Upper lobe of left lung (tissue), 6 donors: ENCODE measurements at regions not wholly inside any gene's neighbourhood (a gene's known extent, or its start where the extent isn't known, plus 50 kb on each side); places are given as distances from the start of the nearest gene placed in this dataset.
"Not testable (repeated sequence)": the region's sequence is repeated elsewhere in the genome, so short reads cannot be mapped to it uniquely, and the experiment has no call there.

Experiments
- ATAC-seq, 2 donors: fragments of 200-7000 bp; cut with Tn5 transposase; one replicate each; pipeline ENCODE4 v1.9.1; 2022; ENCODE audit warnings: mild to moderate bottlenecking in 2 of 2, moderate library complexity in 2 of 2; ENCODE audit not compliant: low FRiP score in 2 of 2
- DNase-seq, 2 donors: peaks; one replicate each; pipeline ENCODE4 v3.0.0-alpha.2; 2019 to 2020
- H3K27ac ChIP-seq, 4 donors: fragments of 200-600 bp; sonication (generic); one replicate each; pipeline ENCODE4 v1.5.1; 2016 to 2019
- H3K27me3 ChIP-seq, 4 donors: fragments of 200-600 bp; sonication (generic); one replicate each; pipeline ENCODE4 v1.5.1; 2017 to 2019
- H3K36me3 ChIP-seq, 4 donors: fragments of 200-600 bp; sonication (generic); one replicate each; pipeline ENCODE4 v1.5.1; 2016 to 2019
- H3K4me1 ChIP-seq, 4 donors: fragments of 200-600 bp; sonication (generic); one replicate each; pipeline ENCODE4 v1.5.1; 2018 to 2019
- H3K4me3 ChIP-seq, 4 donors: fragments of 200-600 bp; sonication (generic); one replicate each; pipeline ENCODE4 v1.5.1; 2017 to 2019; ENCODE audit warnings: mild to moderate bottlenecking in 2 of 4, moderate library complexity in 1 of 4
- H3K9me3 ChIP-seq, 4 donors: fragments of 200-600 bp; sonication (generic); one replicate each; pipeline ENCODE4 v1.5.1; 2018 to 2019
- WGBS, 2 donors: methylation state at CpG; one replicate each; pipeline ENCODE4 v1.1.5; 2017 to 2018; 5-methylcytosine and 5-hydroxymethylcytosine counted together
- donor health status: DM: no; HTN: no; CAD: no; lungs with moderate emphysema.
- donor health status: DM: no; HTN: yes; CAD: no; lungs with severe emphysema.

DNA sequence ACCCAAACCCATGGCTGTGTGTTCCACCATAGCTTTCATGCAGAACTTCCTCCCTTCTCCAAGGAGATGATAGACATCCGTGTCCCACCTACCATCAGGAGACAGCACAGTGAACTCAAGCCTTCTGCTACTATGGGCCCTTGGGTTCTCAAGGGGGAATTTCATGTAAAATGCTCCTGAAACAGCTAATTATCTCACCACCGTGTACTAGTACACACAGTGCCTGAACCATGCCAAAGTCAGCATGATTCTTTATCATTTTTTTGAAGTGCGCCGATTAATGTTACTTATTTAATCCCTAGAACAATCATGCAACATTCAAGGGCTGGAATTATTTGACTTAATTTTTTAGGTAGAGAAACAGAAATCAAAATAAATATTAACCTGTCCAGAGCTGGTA is 147.2 kb downstream of the PPIAL4A start:
- not testable (repeated sequence) for ATAC-seq, H3K4me3 ChIP-seq, H3K27ac ChIP-seq, H3K4me1 ChIP-seq, H3K36me3 ChIP-seq, DNase-seq, H3K9me3 ChIP-seq, H3K27me3 ChIP-seq
- no CpG with 5 or more reads among the region's 4 CpGs for WGBS, 2 donors

DNA sequence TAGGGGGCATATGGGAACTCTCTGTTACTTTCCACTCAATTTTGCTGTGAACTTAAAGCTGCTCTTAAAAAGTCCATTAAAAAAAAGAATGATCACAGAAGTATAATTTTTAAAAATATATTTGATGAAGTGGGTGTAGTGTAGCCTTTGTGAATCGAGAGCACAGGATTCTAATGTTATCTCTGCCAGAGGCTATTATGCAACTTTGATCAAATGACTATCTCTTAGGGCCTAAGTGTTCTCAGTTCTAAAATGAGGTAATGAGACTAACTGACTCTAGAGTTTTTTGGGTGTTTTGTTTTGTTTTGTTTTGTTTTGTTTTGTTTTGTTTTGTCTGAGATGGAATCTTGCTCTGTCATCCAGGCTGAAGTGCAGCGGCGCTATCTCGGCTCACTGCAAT is 143.2 kb downstream of the FAM72B start:
- H3K36me3 ChIP-seq, H3K4me3 ChIP-seq, H3K27ac ChIP-seq, H3K4me1 ChIP-seq, H3K27me3 ChIP-seq, DNase-seq, H3K9me3 ChIP-seq: not testable (repeated sequence)
- WGBS, 2 donors: 100% methylated on average over 3 of the region's 4 CpGs; no CpG with 5 or more reads in 1 of the 2 donors
- ATAC-seq: peak in 1 of 2 donors; percentile 78

DNA sequence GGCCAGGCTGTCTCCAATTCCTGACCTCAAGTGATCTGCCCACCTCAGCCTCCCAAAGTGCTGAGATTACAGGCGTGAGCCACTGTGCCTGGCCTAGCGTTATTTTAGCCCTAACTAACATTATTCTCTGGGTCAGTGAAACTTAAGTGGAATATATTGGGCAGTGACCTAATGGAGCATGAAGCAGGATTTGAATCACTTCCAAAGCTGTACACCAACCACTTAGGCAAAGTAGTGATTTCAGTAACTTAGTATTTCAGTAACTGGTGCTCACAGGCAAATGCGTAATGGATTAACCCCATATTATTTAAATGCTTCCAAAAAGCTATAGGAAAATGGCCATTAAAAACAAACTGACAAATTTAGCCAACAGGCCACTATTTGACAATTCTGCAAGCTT is 142.6 kb downstream of the FAM72B start:
- not testable (repeated sequence) for DNase-seq, H3K4me3 ChIP-seq, H3K4me1 ChIP-seq, H3K27me3 ChIP-seq, H3K9me3 ChIP-seq, ATAC-seq, H3K27ac ChIP-seq, H3K36me3 ChIP-seq
- 91 to 92% methylated on average over 1 to 3 of the region's 3 CpGs for WGBS, 2 donors

DNA sequence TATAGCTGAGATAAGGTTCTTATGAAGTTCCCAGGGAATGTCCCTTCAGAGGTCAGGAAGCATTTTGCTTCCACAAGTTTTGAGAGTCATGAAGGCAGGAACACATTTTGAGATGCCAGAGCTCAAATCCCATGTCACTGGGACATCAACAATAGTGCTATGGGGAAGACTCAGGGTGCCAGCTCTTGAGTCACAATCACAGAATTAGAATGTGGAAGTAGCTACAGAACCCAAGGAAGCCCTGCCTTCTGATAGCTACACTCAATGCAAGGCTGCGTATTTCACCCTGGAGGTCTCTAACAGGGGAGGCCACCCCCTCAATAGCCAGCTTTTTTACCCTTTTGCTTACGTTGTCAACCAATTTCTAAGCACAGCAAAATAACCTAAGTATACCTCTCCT is 141.3 kb downstream of the FAM72B start:
- ATAC-seq: peak in 1 of 2 donors; percentile 63
- DNase-seq: not testable (repeated sequence)
- WGBS, 2 donors: 83 to 88% methylated on average over 2 of the region's 2 CpGs

DNA sequence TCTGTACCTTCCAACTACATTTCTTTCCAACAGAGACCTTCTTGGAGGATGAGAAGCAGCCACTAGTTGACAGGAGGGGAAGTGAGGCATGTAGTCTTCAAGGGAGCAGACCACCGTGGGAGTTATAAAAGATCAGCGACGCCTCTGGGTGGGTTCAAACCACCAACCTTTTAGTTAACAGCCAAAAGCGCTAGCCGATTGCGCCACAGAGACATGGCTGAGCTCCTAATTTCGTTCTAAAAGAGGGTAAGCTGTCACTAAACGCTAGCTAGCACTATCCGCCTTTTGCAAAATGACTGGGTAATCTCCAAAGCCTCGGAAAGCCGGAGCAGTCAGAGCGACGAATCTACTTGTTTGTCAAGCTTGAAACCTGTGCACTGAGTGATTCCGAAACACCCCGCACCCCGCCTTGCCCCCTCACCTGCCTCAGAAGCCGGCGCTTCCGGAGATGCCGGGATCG is 135.8 kb downstream of the FAM72B start:
- H3K4me1 ChIP-seq, H3K36me3 ChIP-seq, H3K27me3 ChIP-seq, H3K27ac ChIP-seq, H3K4me3 ChIP-seq, H3K9me3 ChIP-seq, ATAC-seq: not testable (repeated sequence)
- peak in 1 of 2 donors; percentile 6 for DNase-seq
- WGBS, 2 donors: 36 to 38% methylated on average over 8 to 13 of the region's 21 CpGs

More for the DNA sequence above, 141.3 kb downstream of the FAM72B start:
- not testable (repeated sequence) for H3K9me3 ChIP-seq, H3K36me3 ChIP-seq, H3K27ac ChIP-seq, H3K4me1 ChIP-seq, H3K27me3 ChIP-seq, H3K4me3 ChIP-seq

DNA sequence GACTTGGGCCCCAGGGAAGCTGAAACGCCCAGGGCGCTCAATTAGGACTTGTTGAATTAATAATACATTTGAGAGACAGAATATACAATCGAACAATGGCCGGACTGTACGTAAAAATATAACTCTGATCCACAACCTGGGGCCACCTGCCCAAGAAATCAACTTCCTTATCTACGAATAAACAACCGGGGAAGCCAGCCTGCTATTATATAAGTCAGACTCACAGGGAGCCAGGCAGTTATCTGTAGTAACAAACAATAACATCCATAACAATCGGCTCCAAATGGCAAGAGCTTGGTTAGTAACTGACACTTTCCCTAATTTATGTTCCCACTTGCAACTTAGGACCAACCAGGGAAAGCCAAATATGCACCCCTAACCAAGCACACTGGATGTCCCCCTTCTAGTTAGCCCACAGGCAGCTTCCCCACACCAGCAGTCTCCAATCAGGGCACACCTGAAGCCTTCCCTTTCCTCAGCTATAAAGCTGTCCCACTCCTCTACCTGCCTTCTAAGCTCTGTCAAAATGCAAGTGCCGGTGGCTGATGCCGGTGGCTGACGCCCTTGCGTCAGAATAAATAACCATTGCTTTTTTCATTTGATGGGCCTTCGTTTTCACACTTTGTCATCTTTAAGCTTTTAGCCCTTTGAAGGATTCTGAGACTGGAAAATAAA is 135.2 kb downstream of the FAM72B start:
- 10 to 43% methylated on average over 5 to 8 of the region's 13 CpGs for WGBS, 2 donors
- not testable (repeated sequence) for H3K27ac ChIP-seq, H3K4me3 ChIP-seq, H3K27me3 ChIP-seq, DNase-seq, H3K4me1 ChIP-seq, H3K9me3 ChIP-seq, ATAC-seq, H3K36me3 ChIP-seq

DNA sequence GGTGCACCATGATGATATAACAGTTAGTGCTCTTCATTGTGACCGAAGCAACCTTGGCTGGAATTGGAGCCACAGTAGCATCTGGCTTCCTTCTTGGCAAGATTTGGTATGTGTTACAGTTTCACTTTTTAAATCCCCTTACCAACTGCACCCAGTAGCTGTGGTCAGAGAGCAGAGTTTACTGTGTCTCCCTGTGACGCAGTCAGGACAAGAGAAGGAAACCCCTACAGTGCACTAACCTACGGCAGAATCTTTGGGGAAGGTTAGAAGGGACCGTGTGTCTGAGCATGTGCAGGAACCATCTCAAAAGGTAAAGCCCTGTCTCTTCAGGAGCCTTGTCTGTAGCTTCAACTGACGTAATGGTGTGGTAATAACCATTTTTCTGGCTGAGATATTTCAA is 134.0 kb downstream of the FAM72B start:
- H3K4me3 ChIP-seq, DNase-seq, H3K27me3 ChIP-seq, H3K27ac ChIP-seq, H3K4me1 ChIP-seq, H3K9me3 ChIP-seq, H3K36me3 ChIP-seq, ATAC-seq: not testable (repeated sequence)
- 66 to 74% methylated on average over 4 of the region's 5 CpGs for WGBS, 2 donors

DNA sequence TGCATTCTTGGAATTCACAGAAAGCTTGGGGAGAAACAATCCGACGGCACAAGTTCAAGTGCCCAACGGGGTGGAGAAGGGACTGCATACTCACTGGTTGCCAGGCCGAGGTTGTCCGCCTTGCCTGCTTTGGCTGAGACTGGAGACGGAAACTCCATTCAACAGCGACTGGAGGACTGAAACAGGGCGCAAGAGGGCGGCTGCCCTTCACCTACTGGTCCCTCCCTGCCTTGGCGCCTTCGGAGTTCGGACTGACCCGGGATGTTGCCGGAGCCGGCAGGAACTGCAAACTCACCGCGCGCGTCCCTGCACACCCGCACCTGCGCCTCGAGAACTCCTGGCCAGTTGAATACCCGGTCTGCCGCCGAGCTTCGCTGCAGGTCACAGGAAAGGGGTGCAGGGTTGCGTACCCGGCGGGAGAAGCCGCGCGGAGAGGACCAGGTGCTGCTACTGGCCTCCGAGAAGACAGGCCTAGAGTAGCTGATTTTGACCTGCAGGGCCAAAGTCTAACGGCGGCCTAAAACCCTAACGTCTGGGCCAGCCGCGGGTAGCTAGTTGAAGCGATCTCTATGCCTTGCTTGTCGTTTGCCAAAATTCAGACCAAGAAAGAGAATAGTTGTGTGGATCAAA is 132.9 kb downstream of the FAM72B start:
- H3K27me3 ChIP-seq, H3K4me3 ChIP-seq, H3K27ac ChIP-seq, H3K36me3 ChIP-seq, H3K4me1 ChIP-seq, H3K9me3 ChIP-seq: not testable (repeated sequence)
- peak; percentile 24 to 64 for DNase-seq
- WGBS, 2 donors: 19 to 28% methylated on average over 10 to 12 of the region's 40 CpGs
- ATAC-seq: peak; percentile 64 to 73

DNA sequence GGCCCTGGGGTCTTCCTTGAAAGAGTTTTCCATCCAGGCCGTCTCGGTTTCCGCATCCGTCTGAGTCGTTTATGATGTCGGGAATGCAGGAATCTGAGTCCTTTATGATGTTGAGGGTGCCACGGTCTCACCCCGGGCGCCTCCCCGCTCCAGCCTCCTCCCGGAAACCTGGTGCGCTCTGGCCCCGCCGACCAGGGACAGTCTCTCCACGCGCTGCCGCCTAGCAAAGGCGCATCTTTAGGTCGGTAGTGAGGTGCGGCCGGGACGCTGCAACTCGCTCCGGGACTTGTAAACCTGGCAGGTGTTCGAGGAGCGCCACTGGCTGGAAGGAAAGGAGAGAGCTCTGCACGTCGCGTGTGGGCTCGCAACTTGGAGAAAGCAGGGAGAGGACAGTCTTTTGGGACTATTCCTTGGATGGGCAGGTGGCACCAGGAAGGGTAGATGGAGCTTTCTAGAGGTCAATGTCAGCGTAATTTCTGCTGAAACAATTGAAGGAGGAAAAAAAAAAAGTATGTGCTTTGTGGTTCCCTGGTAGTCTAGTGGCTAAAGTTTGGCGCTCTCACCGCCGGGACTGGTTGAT is 132.0 kb downstream of the FAM72B start:
- not testable (repeated sequence) for H3K27me3 ChIP-seq, H3K4me1 ChIP-seq, H3K27ac ChIP-seq, H3K9me3 ChIP-seq, H3K4me3 ChIP-seq, H3K36me3 ChIP-seq
- WGBS, 2 donors: 11 to 24% methylated on average over 5 to 29 of the region's 34 CpGs
- DNase-seq (peak in 1 of 2 donors; percentile 65), ATAC-seq (peak in 1 of 2 donors; percentile 52)

DNA sequence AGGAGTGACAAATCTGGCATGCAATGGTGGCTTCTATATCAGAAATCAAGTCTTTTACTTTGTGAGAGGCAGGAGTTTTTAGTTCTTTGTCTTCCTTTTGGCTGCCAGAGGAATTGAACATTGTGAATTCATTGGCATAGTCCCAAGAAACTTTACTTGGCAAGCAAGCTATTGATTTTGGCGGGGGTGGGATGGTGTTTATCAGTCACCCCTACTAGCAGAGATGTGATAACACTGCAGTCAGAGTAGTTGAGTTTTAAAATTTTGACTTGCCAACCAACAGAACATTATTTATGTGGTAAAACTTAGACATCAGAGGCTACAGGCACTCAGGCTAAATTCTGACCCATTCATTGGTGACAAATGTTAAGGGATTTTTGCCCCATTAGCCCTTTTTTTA is 129.2 kb downstream of the FAM72B start:
- DNase-seq, ATAC-seq: not testable (repeated sequence)
- WGBS, 2 donors: 50% methylated on average over 1 of the region's 1 CpG; no CpG with 5 or more reads in 1 of the 2 donors

DNA sequence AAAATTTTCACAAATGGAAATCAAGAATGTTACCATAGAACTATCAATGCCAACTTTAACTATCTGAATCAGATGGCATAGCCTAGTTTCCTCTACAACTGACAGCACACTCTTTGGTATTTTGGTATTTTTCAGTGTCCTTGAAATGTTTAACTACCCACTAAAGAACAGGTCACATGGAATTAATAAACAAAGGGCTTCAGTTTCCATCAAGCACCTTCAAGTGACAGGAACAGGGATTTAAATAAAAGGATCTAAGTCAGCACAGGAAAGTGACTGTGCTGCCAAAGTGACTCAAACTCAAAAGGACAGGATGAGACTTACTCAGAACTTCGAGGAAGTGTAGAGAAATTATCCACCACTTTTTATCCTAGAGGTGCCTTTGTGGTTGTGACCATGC is 117.2 kb downstream of the FAM72B start:
- ATAC-seq: not testable (repeated sequence)

More for the DNA sequence above, 129.2 kb downstream of the FAM72B start:
- H3K36me3 ChIP-seq, H3K4me1 ChIP-seq, H3K9me3 ChIP-seq, H3K4me3 ChIP-seq, H3K27ac ChIP-seq, H3K27me3 ChIP-seq: not testable (repeated sequence)

DNA sequence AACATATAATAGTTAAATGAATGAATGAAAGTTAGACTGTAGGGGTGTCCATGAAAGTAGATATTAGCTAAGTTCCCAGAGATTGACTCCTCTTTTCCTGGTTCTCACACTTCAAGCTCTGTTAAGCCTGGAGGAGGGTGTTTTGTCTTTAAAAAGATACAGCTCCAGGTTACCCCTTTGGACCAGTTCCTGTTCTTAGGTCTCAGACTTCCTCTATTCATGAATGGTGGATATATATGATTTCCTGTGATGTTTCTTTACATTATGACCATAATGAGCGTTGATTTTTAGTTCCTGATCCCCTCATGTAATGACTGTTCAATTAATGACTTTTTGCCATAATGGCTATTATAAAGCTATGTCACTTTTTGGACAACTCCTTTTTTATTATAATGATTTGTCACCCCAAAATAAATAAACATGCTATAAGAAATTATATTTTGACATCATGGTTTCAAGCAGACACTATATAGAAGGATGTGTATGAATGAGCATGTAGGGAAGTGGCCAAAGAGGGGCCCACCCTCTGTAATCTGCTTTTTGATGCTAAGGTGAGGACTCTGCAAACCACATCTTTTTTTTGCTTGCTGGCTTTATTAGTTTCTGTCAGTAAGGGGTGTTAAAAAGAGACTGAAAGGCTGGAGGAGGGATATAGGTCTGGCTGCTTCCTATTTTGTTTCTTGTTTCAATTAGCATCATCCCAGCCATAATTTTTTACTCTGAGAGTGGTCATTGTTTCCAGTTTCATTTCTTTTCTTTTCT is 115.2 kb downstream of the FAM72B start:
- H3K9me3 ChIP-seq, H3K27me3 ChIP-seq, DNase-seq, H3K4me3 ChIP-seq, H3K4me1 ChIP-seq, ATAC-seq, H3K36me3 ChIP-seq, H3K27ac ChIP-seq: not testable (repeated sequence)
- WGBS, 2 donors: no CpG with 5 or more reads among the region's 1 CpG

More for the DNA sequence above, 117.2 kb downstream of the FAM72B start:
- not testable (repeated sequence) for H3K36me3 ChIP-seq, DNase-seq, H3K4me3 ChIP-seq, H3K27ac ChIP-seq, H3K27me3 ChIP-seq, H3K9me3 ChIP-seq, H3K4me1 ChIP-seq
- no CpG with 5 or more reads among the region's 1 CpG for WGBS, 2 donors

DNA sequence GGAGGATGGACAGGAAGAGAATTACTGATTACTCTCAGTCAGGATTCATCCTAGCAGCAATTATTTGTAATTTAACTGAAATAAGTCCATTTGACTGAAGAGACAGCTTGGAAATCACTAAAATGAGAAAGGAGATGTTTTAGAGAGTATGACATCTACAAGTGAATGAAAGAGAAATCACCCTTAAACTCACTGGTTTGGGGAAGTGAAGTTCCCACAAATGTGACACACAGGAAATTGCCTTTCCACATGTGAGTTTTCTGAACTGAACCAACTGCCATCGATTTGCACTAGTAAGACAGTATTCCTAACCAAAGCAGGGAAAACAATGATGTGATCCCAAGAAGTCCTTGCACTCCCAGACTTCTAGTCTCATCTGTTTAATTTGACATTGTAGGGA is 110.3 kb downstream of the FAM72B start:
- not testable (repeated sequence) for H3K27ac ChIP-seq, H3K36me3 ChIP-seq, H3K4me3 ChIP-seq, H3K9me3 ChIP-seq, H3K4me1 ChIP-seq, H3K27me3 ChIP-seq, DNase-seq
- WGBS, 2 donors: no CpG with 5 or more reads among the region's 1 CpG
- peak in 1 of 2 donors; percentile 39 for ATAC-seq
